PC-9 (cell line): ENCODE measurements at regions not wholly inside any gene's neighbourhood (a gene's known extent, or its start where the extent isn't known, plus 50 kb on each side); places are given as distances from the start of the nearest gene placed in this dataset.

Source experiments
- EZH2 ChIP-seq: fragments of 200-600 bp; sonication (generic); IDR thresholded peaks from 2 replicates; pipeline ENCODE4 v1.8.0; 2017; ENCODE audit warnings: antibody characterized with exemption, low read depth
- TF ChIP-seq, protein P1 (sequence below): fragments of 200-600 bp; sonication (generic); conservative IDR thresholded peaks from 2 replicates; pipeline ENCODE4 v1.6.1; 2017; ENCODE audit warnings: mixed run types, antibody characterized with exemption, mild to moderate bottlenecking, moderate library complexity

DNA sequence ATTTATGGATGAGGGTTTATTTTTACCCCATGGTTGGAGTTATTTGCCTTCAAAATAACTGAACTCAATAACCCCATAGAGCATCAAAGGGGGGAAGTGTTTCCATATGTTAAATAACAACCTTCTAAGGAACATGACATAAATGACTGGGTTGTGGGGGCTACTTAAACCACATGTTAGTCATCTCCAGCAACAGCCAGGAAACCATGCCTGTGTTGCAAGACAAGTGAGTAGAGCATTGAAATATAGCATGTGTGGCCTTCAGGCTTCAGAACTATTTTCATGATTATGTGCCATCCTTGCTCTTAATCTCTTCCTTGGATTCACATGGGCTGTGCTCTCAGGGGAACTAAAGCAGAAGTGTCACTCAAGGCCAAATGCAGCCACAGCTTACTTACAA lies 431.2 kb downstream of the AGTPBP1 start:
- no peak for TF ChIP-seq EZH2
- TF ChIP-seq, protein P1, sequence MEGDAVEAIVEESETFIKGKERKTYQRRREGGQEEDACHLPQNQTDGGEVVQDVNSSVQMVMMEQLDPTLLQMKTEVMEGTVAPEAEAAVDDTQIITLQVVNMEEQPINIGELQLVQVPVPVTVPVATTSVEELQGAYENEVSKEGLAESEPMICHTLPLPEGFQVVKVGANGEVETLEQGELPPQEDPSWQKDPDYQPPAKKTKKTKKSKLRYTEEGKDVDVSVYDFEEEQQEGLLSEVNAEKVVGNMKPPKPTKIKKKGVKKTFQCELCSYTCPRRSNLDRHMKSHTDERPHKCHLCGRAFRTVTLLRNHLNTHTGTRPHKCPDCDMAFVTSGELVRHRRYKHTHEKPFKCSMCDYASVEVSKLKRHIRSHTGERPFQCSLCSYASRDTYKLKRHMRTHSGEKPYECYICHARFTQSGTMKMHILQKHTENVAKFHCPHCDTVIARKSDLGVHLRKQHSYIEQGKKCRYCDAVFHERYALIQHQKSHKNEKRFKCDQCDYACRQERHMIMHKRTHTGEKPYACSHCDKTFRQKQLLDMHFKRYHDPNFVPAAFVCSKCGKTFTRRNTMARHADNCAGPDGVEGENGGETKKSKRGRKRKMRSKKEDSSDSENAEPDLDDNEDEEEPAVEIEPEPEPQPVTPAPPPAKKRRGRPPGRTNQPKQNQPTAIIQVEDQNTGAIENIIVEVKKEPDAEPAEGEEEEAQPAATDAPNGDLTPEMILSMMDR, result no peak
